IMR-90 (cell line): ENCODE measurements at regions not wholly inside any gene's neighbourhood (a gene's known extent, or its start where the extent isn't known, plus 50 kb on each side); places are given as distances from the start of the nearest gene placed in this dataset.

Experiments
- ATAC-seq: fragments of 200-7000 bp; cut with Tn5 transposase; 2 replicates; pipeline ENCODE4 v1.9.1; 2020; ENCODE audit warnings: low read depth, mild to moderate bottlenecking, moderate library complexity
- BruUV-seq: library from RNA; stranded (reverse); fragments of 400-500 nt; replicated peaks from 2 replicates; lab custom pipeline; 2021; lab: Mats Ljungman, UMichigan
- CTCF ChIA-PET: fragments of 300-600 bp; formaldehyde crosslinking; extraction: SDS; loops from one replicate; lab custom pipeline; 2021; ENCODE audit warnings: antibody characterized with exemption; lab: Yijun Ruan, JAX
- POLR2A ChIA-PET: fragments of 300-600 bp; sonication (Branson Sonifier 250); formaldehyde crosslinking; loops from one replicate; lab custom pipeline; 2022; ENCODE audit warnings: antibody characterized with exemption; ENCODE audit not compliant: unreplicated experiment; lab: Charles Lee
- DNase-seq: peaks from one replicate; pipeline ENCODE4 v3.0.0; 2013
- H2AFZ ChIP-seq: replicated peaks from 2 replicates; pipeline ENCODE3; 2013; ENCODE audit warnings: low read length, mild to moderate bottlenecking; ENCODE audit not compliant: poor library complexity
- H2AK5ac ChIP-seq: 2 replicates; pipeline ENCODE4 v1.6.1; 2013; ENCODE audit warnings: low read depth, low read length, inconsistent platforms
- H2AK9ac ChIP-seq: replicated peaks from 2 replicates; pipeline ENCODE3; 2013; ENCODE audit warnings: mild to moderate bottlenecking, low read depth, low read length, moderate library complexity; ENCODE audit not compliant: poor library complexity
- H2BK120ac ChIP-seq: 2 replicates; pipeline ENCODE4 v1.6.1; 2013; ENCODE audit warnings: low read depth, low read length, inconsistent platforms
- H2BK15ac ChIP-seq: 3 replicates; pipeline ENCODE4 v1.6.1; 2013; ENCODE audit warnings: low read depth, low read length, inconsistent platforms
- H2BK20ac ChIP-seq: 2 replicates; pipeline ENCODE4 v1.6.1; 2013; ENCODE audit warnings: low read depth, mild to moderate bottlenecking, inconsistent platforms, low read length, moderate library complexity
- H2BK5ac ChIP-seq: 2 replicates; pipeline ENCODE4 v1.6.1; 2013; ENCODE audit warnings: mild to moderate bottlenecking, low read depth, low read length, inconsistent platforms; ENCODE audit not compliant: poor library complexity, severe bottlenecking
- H3K14ac ChIP-seq: replicated peaks from 2 replicates; pipeline ENCODE4 v1.6.1; 2013; ENCODE audit warnings: low read depth, low read length, inconsistent platforms
- H3K18ac ChIP-seq: 2 replicates; pipeline ENCODE4 v1.6.1; 2013; ENCODE audit warnings: low read depth, low read length, control low read depth
- H3K23ac ChIP-seq: 2 replicates; pipeline ENCODE4 v1.6.1; 2013; ENCODE audit warnings: low read depth, low read length, inconsistent platforms
- H3K27ac ChIP-seq: 2 replicates; pipeline ENCODE4 v1.5.1; 2013; ENCODE audit warnings: mild to moderate bottlenecking, control low read depth, low read length; ENCODE audit not compliant: insufficient read depth
- H3K27me3 ChIP-seq: 2 replicates; pipeline ENCODE4 v1.6.1; 2013; ENCODE audit warnings: low read length; ENCODE audit not compliant: control insufficient read depth, insufficient read depth
- H3K36me3 ChIP-seq: 2 replicates; pipeline ENCODE4 v1.6.1; 2013; ENCODE audit warnings: low read length, mixed read lengths; ENCODE audit not compliant: control insufficient read depth, insufficient read depth
- H3K4ac ChIP-seq: 2 replicates; pipeline ENCODE4 v1.6.1; 2013; ENCODE audit warnings: low read depth, low read length, inconsistent platforms
- H3K4me1 ChIP-seq: 2 replicates; pipeline ENCODE4 v1.6.1; 2013; ENCODE audit warnings: low read length, mixed read lengths; ENCODE audit not compliant: control insufficient read depth, insufficient read depth
- H3K4me2 ChIP-seq: 2 replicates; pipeline ENCODE4 v1.6.1; 2013; ENCODE audit warnings: low read depth, mild to moderate bottlenecking, control low read depth, low read length, moderate library complexity
- H3K4me3 ChIP-seq: 2 replicates; pipeline ENCODE4 v1.5.1; 2013; ENCODE audit warnings: low read depth, mild to moderate bottlenecking, control low read depth, low read length, moderate library complexity; ENCODE audit not compliant: insufficient read depth
- H3K56ac ChIP-seq: 2 replicates; pipeline ENCODE4 v1.6.1; 2013; ENCODE audit warnings: low read length, inconsistent platforms; ENCODE audit not compliant: insufficient read depth; ENCODE audit errors: extremely low read depth
- H3K79me1 ChIP-seq, 2 experiments: 2 replicates each; pipeline ENCODE4 v1.6.1; 2013; ENCODE audit warnings: low read length in 2 of 2, inconsistent platforms in 1 of 2, low read depth in 1 of 2
- H3K9ac ChIP-seq: 2 replicates; pipeline ENCODE4 v1.6.1; 2013; ENCODE audit warnings: low read depth, low read length, control low read depth
- H3K9me1 ChIP-seq: 2 replicates; pipeline ENCODE4 v1.6.1; 2013; ENCODE audit warnings: low read length, inconsistent platforms; ENCODE audit not compliant: insufficient read depth
- H3K9me3 ChIP-seq: 2 replicates; pipeline ENCODE4 v1.6.1; 2013; ENCODE audit warnings: low read length; ENCODE audit not compliant: control insufficient read depth, insufficient read depth
- H4K20me1 ChIP-seq: 2 replicates; pipeline ENCODE4 v1.6.1; 2013; ENCODE audit warnings: low read length, inconsistent platforms; ENCODE audit not compliant: insufficient read depth
- H4K5ac ChIP-seq: 2 replicates; pipeline ENCODE4 v1.6.1; 2013; ENCODE audit warnings: mild to moderate bottlenecking, low read depth, low read length, control low read depth
- H4K8ac ChIP-seq, 2 experiments: 2 replicates each; pipeline ENCODE4 v1.6.1; 2013; ENCODE audit warnings: low read depth in 2 of 2, low read length in 2 of 2, control low read depth in 1 of 2, inconsistent platforms in 1 of 2
- H4K91ac ChIP-seq: 2 replicates; pipeline ENCODE4 v1.6.1; 2013; ENCODE audit warnings: low read depth, low read length, inconsistent platforms; ENCODE audit not compliant: insufficient read depth
- BHLHE40 ChIP-seq: fragments of 150-350 bp; IDR thresholded peaks from 2 replicates; pipeline ENCODE4 v1.6.1; 2016; ENCODE audit warnings: mild to moderate bottlenecking, low read depth, low read length
- CEBPB ChIP-seq: IDR thresholded peaks from 2 replicates; pipeline ENCODE4 v1.6.1; 2012; ENCODE audit warnings: low read depth, low read length, improper control_type of control experiment
- CHD1 ChIP-seq: IDR thresholded peaks from 2 replicates; pipeline ENCODE4 v1.6.1; 2012; ENCODE audit warnings: low read depth, low read length, improper control_type of control experiment
- CTCF ChIP-seq: conservative IDR thresholded peaks from 2 replicates; pipeline ENCODE4 v1.5.1; 2012; ENCODE audit warnings: mild to moderate bottlenecking, low read depth, low read length, improper control_type of control experiment
- ELK1 ChIP-seq: fragments of 150-350 bp; IDR thresholded peaks from 2 replicates; pipeline ENCODE4 v1.6.1; 2016; ENCODE audit warnings: low read depth, mild to moderate bottlenecking, low read length, moderate library complexity, borderline replicate concordance
- FOS ChIP-seq: fragments of 150-350 bp; IDR thresholded peaks from 2 replicates; pipeline ENCODE4 v1.6.1; 2016; ENCODE audit warnings: low read depth, low read length
- MAFK ChIP-seq: IDR thresholded peaks from 2 replicates; pipeline ENCODE4 v1.6.1; 2012; ENCODE audit warnings: low read depth, low read length, improper control_type of control experiment
- MAZ ChIP-seq: IDR thresholded peaks from 2 replicates; pipeline ENCODE4 v1.6.1; 2012; ENCODE audit warnings: low read depth, mild to moderate bottlenecking, low read length, improper control_type of control experiment, moderate library complexity, borderline replicate concordance
- MXI1 ChIP-seq: IDR thresholded peaks from 2 replicates; pipeline ENCODE4 v1.6.1; 2012; ENCODE audit warnings: low read depth, mild to moderate bottlenecking, low read length, moderate library complexity, borderline replicate concordance
- NFE2L2 ChIP-seq: fragments of 150-350 bp; IDR thresholded peaks from 2 replicates; pipeline ENCODE4 v1.6.1; 2016; ENCODE audit warnings: low read depth, mild to moderate bottlenecking, low read length
- POLR2A ChIP-seq: IDR thresholded peaks from 2 replicates; pipeline ENCODE4 v1.6.1; 2012; ENCODE audit warnings: mild to moderate bottlenecking, low read depth, low read length
- RAD21 ChIP-seq: IDR thresholded peaks from 2 replicates; pipeline ENCODE4 v1.6.1; 2012; ENCODE audit warnings: low read length, improper control_type of control experiment
- RCOR1 ChIP-seq: IDR thresholded peaks from 2 replicates; pipeline ENCODE4 v1.6.1; 2012; ENCODE audit warnings: mild to moderate bottlenecking, low read length, improper control_type of control experiment; ENCODE audit not compliant: insufficient replicate concordance
- RFX5 ChIP-seq: IDR thresholded peaks from 2 replicates; pipeline ENCODE4 v1.8.0; 2012; ENCODE audit warnings: low read depth, mild to moderate bottlenecking, low read length, moderate library complexity
- SMC3 ChIP-seq: fragments of 150-350 bp; IDR thresholded peaks from 2 replicates; pipeline ENCODE4 v1.6.1; 2016; ENCODE audit warnings: low read depth, mild to moderate bottlenecking, antibody characterized with exemption, low read length, moderate library complexity
- USF2 ChIP-seq: fragments of 150-350 bp; IDR thresholded peaks from 2 replicates; pipeline ENCODE4 v1.6.1; 2017; ENCODE audit warnings: mild to moderate bottlenecking, antibody characterized with exemption, low read length, low read depth
- WGBS, 2 experiments: methylation state at CpG; one replicate each; pipeline versions ENCODE4 v1.1.5 to v1.1.7; 2013; ENCODE audit warnings: missing lambda C conversion rate in 2 of 2; ENCODE audit not compliant: insufficient read length in 1 of 2; ENCODE audit errors: extremely low coverage in 2 of 2; 5-methylcytosine and 5-hydroxymethylcytosine counted together
- dilution Hi-C: fragments of 300-500 bp; cut with HindIII; formaldehyde crosslinking; loops from one replicate; pipeline ENCODE4 v1.14.3; 2018; ENCODE audit warnings: low sequenced_read_pairs; ENCODE audit not compliant: unreplicated experiment
- in situ Hi-C: fragments of 300-500 bp; cut with MboI; formaldehyde crosslinking; loops from 3 replicates; pipeline ENCODE4 v1.14.3; 2019; ENCODE audit warnings: low sequenced_read_pairs, inconsistent platforms, mixed read lengths
- intact Hi-C: fragments of 100-400 bp; cut with micrococcal nuclease; formaldehyde crosslinking; loops from 2 replicates; pipeline ENCODE4 v1.10.0; 2022

GRCh38 chr3:111473550-111473949 is 68.4 kb upstream of the CD96 start:
- Histone ChIP-seq H3K9me3 (no peaks in the 10 kb centered on the region), H4K91ac (no peak overlapping the region), H3K4me1 (no peaks in the 10 kb centered on the region), H3K4me3 (no peak overlapping the region), H2BK5ac (no peak overlapping the region), H3K4ac (no peak overlapping the region), H2AK9ac (no peak overlapping the region), H2BK20ac (no peak overlapping the region), H2AK5ac (no peak overlapping the region), H3K9ac (no peak overlapping the region), H3K36me3 (no peaks in the 10 kb centered on the region), H3K27ac (no peak overlapping the region), H3K18ac (no peak overlapping the region), H3K79me1 (no peaks in the 10 kb centered on the region), H3K23ac (no peak overlapping the region), H3K56ac (no peak overlapping the region), H2BK120ac (no peak overlapping the region), H4K8ac (no peak overlapping the region), H3K27me3 (peaks cover 4% of the 10 kb centered on the region; the same call in 1 of the 2 replicates), H2BK15ac (no peak overlapping the region), H4K20me1 (no peaks in the 10 kb centered on the region), H4K5ac (no peak overlapping the region), H3K4me2 (no peak overlapping the region), H3K14ac (no peak overlapping the region), H2AFZ (no peak overlapping the region), H3K9me1 (no peaks in the 10 kb centered on the region)
- DNase-seq: no peak
- ChIA-PET CTCF (no interaction called here), POLR2A (no interaction called here)
- no peak for ATAC-seq
- no TSS peak for BruUV-seq
- intact Hi-C loops: no loop called here
- dilution Hi-C loops: no loop called here
- in situ Hi-C loops: no loop called here
- TF ChIP-seq RAD21 (no peak), NFE2L2 (no peak), SMC3 (no peak), RCOR1 (no peak), POLR2A (no peak), BHLHE40 (no peak), FOS (no peak), USF2 (no peak), RFX5 (no peak), CEBPB (no peak), MAFK (no peak), CHD1 (no peak), ELK1 (no peak), MAZ (no peak), MXI1 (no peak), CTCF (no peak)
- WGBS, 2 experiments: 80% methylated on average over 1 of the region's 2 CpGs; no CpG with 5 or more reads in 1 of the 2 experiments
